GM19467 (cell line): ENCODE measurements at regions not wholly inside any gene's neighbourhood (a gene's known extent, or its start where the extent isn't known, plus 50 kb on each side); places are given as distances from the start of the nearest gene placed in this dataset.

Source experiments
- ATAC-seq: cut with Tn5 transposase; IDR thresholded peaks from one replicate; pipeline ENCODE4 v1.9.1; 2021; ENCODE audit warnings: mild to moderate bottlenecking, moderate library complexity; ENCODE audit not compliant: unreplicated experiment

DNA sequence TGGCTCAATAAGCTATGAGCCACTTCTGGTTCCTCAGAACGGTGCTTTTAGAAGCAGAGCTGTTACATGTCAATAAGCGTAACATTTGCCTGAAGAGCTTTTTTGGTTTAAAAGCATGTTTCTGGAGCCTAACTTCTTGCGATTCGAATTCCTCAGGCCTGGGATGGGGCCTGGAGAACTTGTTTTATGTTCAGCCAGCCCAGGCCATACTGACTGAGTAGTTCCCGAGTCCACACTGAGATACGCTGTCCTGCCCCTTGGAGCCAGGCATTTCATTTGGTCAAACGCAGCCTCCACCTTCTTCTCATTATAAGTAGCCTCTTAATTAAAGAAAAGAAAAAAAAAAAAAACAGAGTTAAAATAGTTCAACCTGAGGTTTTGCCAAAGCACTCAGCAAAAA lies 260.6 kb upstream of the ANKRD55 start:
- no peak for ATAC-seq

DNA sequence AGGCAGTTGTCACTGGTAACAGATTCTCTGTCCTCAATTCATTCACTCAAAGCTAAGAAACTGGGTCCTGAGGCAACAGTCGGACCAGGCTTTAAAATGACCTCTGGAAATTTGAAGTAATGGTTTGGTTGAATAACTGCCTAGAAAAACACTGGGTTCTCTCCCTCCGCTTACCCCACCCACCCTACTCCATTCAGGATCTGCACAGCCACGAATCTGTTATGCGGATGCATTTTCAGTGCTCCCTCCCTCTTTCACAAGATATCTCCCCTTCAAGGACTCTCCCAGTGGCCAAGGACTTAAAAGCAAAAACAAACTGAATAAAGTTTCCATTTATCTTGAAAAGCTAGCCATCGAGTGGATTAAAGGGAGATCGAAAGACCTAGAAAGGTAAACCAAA lies 260.2 kb upstream of the ANKRD55 start:
- no peak for ATAC-seq

GRCh38 chr5:56492812-56493211 lies 259.7 kb upstream of the ANKRD55 start:
- no peak for ATAC-seq

- no peak for ATAC-seq
Measured at GRCh38 chr5:56490971-56491468, 257.9 kb upstream of the ANKRD55 start.

DNA sequence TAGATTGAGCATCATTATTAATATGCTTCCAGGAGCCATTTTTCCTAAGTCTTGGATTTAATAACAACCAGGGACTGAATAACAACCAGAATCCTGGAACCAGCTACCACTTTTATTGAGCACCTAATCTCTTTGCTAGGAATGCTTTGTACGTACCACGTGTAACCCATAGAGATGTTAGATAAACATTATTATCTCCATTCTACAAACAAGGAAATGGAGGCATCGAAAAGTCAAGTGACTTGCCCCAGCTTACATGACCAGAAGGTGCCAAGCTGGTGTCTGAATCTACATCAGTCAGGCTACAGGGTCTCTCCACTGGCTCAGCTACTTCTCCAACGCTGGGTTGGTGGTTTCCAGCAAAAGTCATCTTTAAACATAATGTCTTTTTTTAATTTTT lies 256.1 kb upstream of the ANKRD55 start:
- ATAC-seq, result no peak

- no peak for ATAC-seq
Measured at GRCh38 chr5:56487528-56488115, 254.5 kb upstream of the ANKRD55 start.

DNA sequence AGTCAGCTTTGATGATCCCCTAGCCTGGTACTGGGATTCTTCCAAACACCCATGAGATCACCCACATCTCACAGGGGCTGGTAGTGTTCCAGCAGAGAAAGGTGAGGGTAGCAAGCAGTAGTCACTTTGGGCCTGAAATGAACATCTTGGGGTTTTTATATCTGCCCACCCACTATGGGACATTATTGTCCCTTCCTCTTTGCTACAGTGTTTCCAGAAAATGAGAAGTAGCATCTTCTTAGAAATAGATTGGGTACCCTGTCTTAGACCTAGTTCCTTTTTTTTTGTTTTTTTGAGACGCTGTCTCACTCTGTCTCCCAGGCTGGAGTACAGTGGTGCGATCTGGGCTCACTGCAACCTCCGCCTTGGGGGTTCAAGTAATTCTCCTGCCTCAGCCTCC lies 249.2 kb upstream of the ANKRD55 start:
- no peak for ATAC-seq

DNA sequence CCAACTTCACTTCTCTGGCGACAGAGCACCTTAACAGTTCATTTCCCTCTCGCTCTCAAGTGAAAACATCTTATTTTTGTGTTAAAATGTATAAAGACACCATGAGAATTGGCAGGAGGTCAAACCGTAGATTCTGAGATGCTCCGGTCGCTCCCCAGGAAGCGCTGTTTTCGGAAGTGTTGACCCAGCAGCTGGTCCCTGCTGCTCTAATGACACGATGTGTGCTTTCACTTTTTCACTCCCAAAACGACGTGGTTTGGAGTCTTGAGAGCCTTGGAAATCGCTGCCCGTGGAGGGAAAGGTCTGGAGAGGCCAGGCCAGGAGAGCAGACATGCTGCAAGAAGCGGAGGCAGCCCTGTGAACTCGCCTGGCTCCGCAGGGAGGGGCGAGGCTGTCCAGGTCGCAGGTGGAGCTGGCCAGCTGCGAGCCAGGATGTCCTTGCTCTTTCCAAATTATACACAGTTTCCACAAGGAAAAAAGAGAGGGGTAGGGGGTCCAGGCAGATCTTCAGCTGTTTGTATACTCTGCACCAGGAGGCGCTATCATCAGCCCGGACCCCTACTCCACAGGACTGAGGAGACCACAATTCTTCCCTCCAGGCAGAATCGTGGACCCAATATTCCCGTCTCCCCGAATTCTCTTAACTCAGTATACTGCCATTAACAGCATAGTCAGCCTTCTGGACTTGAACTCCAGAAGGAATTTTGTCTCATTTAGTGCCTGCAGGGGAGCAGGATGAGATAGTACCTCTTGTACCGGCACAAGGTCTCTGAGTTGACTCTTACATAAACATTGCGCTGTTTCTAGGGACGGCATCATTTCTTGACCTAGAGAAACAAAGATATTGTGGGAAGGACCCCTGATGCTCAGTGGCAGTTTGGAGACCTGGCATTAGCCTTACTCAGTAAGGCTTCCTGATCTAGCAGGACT lies 248.6 kb upstream of the ANKRD55 start:
- ATAC-seq, result no peak

GRCh38 chr5:56480705-56481427 lies 247.7 kb upstream of the ANKRD55 start:
- no peak for ATAC-seq

DNA sequence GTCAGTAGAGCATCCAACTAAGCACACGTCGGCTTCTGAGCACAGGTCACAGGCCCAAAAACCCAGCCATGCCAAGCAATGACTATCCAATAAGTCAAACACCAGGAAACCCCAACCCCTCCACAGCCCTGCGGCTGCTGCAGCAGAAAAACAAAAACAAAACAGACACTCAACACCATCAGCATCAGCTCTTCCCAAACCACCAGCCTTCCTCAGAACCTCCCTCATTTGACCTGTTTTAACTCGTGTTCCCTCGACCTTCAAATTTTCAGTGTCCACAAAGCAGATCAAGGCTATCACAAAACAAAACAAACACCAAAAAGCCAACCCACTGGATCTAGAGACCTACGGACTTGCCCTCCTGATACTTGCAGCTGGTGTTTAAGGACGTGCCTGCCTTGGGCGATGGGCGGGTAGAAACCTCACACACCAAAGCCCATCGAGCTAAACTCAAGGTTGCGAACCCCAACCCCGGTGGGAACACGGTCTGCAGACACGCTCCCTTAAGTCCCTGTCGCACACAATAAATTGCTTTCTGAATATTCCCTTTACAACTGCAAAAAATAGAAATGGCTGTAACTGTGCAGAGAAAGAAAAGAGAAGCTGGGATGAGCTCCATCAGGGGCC lies 247.1 kb upstream of the ANKRD55 start:
- ATAC-seq, result no peak

DNA sequence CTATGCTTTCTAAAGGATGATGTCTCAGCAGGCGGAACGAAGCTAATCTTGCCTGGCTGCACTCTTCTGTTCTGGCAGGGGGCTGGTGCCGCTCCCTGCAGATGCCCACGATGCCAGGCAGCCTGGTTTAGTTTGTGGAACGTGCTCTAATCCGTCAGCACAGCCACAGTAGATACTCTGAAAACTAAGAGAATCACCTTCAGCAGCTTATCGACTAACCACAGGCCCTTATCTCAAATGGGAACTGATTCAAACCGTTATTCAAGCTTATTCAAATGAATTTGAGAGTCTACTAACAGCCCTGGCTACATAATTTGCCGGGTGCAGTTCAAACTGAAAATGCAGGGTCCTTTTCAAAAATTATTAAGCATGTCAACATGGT lies 246.6 kb upstream of the ANKRD55 start:
- no peak for ATAC-seq

DNA sequence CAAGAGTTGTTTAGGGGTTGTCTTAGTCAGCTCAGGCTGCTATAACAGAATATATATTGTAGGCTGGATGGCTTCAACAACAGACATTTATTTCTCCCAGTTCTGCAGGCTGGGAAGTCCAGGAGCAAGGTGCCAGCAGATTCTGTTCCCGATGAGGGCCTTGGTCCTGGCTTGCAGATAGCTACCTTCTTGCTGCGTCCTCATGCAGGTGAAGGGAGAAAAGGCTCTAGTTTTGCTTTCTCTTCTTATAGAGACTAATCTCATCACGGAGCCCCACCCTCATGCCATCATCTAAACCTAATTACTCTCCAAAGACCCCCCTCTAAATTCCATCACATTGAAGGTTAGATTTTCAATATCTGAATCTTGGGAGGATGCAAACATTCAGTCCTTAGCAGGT lies 246.0 kb upstream of the ANKRD55 start:
- no peak for ATAC-seq

DNA sequence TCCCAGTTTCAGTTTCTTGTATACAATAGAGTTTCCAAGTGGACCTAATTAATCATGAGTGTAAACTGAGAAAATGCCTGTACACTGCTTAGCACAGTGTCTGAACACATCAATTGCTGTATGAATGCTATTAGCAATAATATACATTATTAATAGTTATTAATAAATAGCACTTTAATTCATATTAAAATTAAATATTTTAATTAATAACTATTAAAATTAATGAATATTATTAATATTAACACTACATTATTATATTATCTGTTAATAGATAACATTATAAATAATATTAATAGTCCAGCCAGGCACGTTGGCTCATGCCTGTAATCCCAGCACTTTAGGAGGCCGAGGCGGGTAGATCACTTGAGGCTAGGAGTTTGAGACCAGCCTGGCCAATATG lies 244.9 kb upstream of the ANKRD55 start:
- no peak for ATAC-seq

GRCh38 chr5:56476487-56476856 lies 243.3 kb upstream of the ANKRD55 start:
- no peak for ATAC-seq

DNA sequence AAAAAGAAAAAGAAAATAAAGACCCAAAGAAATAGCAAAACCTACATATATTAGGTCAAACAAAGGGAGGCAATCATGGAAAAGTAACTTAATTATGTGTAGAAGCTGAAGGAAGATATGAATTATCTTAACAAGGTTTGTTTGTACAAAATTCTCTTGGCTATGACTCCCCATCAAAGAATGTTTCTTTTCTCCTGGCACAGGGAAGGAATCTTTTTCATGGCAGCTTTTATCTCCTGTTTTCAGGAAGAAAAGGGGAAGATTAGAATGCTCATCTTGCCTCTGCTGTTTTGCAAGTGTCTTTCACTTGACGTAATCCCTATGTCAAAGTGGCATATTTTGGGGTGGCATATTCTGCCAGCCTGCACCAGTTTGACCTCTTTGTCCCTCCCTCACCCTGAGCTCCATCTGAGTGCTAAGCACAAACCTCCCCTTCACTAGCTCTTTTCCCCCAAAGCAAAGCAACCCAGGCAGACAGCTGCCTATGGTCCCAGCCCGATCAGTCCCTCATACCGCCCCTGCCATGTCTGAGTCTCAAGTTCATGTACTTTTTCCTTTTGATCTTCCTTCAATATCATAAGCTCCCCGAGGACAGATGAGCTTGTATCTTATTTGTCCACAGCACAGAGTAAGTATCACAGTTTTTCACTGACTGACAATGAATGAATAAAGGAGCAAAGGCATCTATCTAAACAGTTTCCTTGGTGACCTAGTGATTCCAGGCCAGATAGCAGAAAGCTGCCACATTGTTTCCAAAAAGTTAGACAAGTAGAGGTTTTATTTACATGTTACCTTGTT lies 242.8 kb upstream of the ANKRD55 start:
- no peak for ATAC-seq

- ATAC-seq, result no peak
Measured at GRCh38 chr5:56471707-56472106, 238.6 kb upstream of the ANKRD55 start.

- ATAC-seq, result no peak
Measured at GRCh38 chr5:56470007-56470406, 236.9 kb upstream of the ANKRD55 start.

GRCh38 chr5:56468277-56468676 lies 235.1 kb upstream of the ANKRD55 start:
- ATAC-seq, result no peak

GRCh38 chr5:56467176-56467717 lies 234.1 kb upstream of the ANKRD55 start:
- ATAC-seq, result no peak

- no peak for ATAC-seq
Measured at GRCh38 chr5:56466136-56466816, 233.1 kb upstream of the ANKRD55 start.
